Effector memory CD8-positive, alpha-beta T cell (primary cell): ENCODE measurements at regions not wholly inside any gene's neighbourhood (a gene's known extent, or its start where the extent isn't known, plus 50 kb on each side); places are given as distances from the start of the nearest gene placed in this dataset.
"Not testable (repeated sequence)": the region's sequence is repeated elsewhere in the genome, so short reads cannot be mapped to it uniquely, and the experiment has no call there.

ENCODE experiments used
- ATAC-seq: fragments of 150-1000 bp; cut with Tn5 transposase; replicated peaks from 2 replicates; pipeline ENCODE4 v1.10.0; 2021; ENCODE audit warnings: mild to moderate bottlenecking, moderate library complexity
- DNase-seq, 3 experiments: peaks; one replicate each; pipeline ENCODE4 v3.0.0; 2021
- H3K27ac Mint-ChIP-seq, 2 donors: one replicate each; pipeline ENCODE4 v1.8.0; 2022; ENCODE audit warnings: mild to moderate bottlenecking in 2 of 2, mixed read lengths in 2 of 2, moderate library complexity in 2 of 2
- H3K27me3 Mint-ChIP-seq, 2 donors: one replicate each; pipeline ENCODE4 v1.8.0; 2022; ENCODE audit warnings: mixed read lengths in 2 of 2
- H3K36me3 Mint-ChIP-seq: one replicate; pipeline ENCODE4 v1.8.0; 2022; ENCODE audit warnings: mild to moderate bottlenecking, moderate library complexity, mixed read lengths; ENCODE audit not compliant: insufficient read depth
- H3K4me1 Mint-ChIP-seq, 2 donors: one replicate each; pipeline ENCODE4 v1.8.0; 2022; ENCODE audit warnings: low read depth in 2 of 2, mixed read lengths in 2 of 2
- H3K4me3 Mint-ChIP-seq, 2 donors: one replicate each; pipeline ENCODE4 v1.8.0; 2022; ENCODE audit warnings: mild to moderate bottlenecking in 2 of 2, mixed read lengths in 2 of 2, moderate library complexity in 2 of 2
- H3K9me3 Mint-ChIP-seq, 2 donors: one replicate each; pipeline ENCODE4 v1.8.0; 2022; ENCODE audit warnings: mixed read lengths in 2 of 2

DNA sequence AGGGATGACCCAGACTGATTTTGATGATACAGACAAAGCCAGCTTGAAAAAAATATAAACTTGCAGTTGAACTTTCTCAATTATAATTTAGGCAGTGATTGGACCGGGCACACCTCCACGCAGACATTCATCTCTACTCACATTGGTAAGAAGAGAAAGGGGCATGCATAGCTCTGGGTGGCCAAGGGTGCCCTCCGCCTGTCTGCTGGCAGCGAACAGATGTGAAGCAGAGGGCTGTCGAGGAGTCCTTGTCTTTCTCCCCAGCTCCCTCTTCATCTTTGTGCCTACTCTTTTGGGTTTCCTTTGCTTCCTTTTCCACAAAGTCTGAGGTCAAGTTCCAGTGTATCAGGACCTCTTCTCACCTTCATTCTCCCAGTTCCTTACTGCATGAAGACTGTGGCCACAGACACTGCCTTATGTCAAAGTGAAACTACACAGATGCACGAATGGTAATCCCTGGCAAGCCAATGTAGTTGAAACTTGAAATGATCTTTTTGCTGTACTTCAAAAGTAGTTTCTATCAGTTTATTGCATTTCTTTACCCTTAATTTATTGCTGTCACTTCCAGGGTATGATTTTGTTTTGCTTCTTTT is 343.7 kb upstream of the SOX9 start:
- no peaks in the 10 kb centered on the region for H3K27me3 Mint-ChIP-seq
- no peak overlapping the region for H3K4me3 Mint-ChIP-seq
- ATAC-seq (no peak), DNase-seq (no peak)
- no peaks in the 10 kb centered on the region for H3K36me3 Mint-ChIP-seq
- no peak overlapping the region for H3K27ac Mint-ChIP-seq
- H3K9me3 Mint-ChIP-seq: peaks cover 6 to 9% of the 10 kb centered on the region in 2 donors
- H3K4me1 Mint-ChIP-seq: no peaks in the 10 kb centered on the region

DNA sequence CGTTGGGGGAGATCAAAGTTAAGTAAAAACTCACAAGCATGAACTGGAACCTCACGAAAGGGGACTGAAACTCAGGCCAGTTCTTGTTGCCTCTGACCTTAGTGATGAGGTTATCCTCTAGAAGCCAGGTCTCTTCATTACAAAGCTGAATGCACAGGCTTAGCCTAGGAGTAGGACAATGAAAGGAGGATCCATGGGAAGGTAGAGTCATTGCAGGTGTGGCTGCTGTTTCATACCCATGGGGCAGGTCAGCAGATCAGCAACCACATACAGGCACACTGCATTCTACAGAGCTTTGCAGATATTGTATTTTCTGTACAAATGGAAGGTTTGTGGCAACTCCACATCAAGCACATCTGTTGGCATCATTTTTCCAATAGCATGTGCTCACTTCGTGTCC is 341.3 kb upstream of the SOX9 start:
- ATAC-seq: no peak
- H3K4me3 Mint-ChIP-seq: no peak overlapping the region

DNA sequence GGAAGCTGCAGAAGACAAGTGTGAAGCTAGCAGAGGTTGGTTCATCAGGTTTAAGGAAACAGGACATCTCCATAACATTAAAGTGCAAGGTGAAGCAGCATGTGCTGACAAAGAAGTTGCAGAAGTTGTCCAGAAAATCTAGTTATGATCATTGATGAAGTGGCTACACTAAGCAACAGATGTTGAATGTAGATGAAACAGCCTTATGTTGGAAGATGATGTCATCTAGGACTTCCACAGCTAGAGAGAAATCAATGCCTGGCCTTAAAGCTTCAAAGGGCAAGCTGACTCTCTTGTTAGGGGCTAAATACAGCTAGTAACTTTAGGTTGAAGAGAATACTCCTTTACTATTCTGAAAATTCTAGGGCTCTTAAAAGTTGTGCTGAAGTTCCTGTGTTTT is 340.2 kb upstream of the SOX9 start:
- DNase-seq (no peak), ATAC-seq (no peak)
- Mint-ChIP-seq H3K27me3 (no peaks in the 10 kb centered on the region), H3K36me3 (no peaks in the 10 kb centered on the region), H3K27ac (no peak overlapping the region), H3K4me3 (no peak overlapping the region), H3K9me3 (peaks cover 0 to 6% of the 10 kb centered on the region in 2 donors), H3K4me1 (no peaks in the 10 kb centered on the region)

More for the DNA sequence above, 341.3 kb upstream of the SOX9 start:
- no peaks in the 10 kb centered on the region for H3K4me1 Mint-ChIP-seq
- no peak overlapping the region for H3K27ac Mint-ChIP-seq
- no peaks in the 10 kb centered on the region for H3K27me3 Mint-ChIP-seq
- H3K9me3 Mint-ChIP-seq: peaks cover 0 to 6% of the 10 kb centered on the region in 2 donors
- no peaks in the 10 kb centered on the region for H3K36me3 Mint-ChIP-seq
- no peak for DNase-seq

DNA sequence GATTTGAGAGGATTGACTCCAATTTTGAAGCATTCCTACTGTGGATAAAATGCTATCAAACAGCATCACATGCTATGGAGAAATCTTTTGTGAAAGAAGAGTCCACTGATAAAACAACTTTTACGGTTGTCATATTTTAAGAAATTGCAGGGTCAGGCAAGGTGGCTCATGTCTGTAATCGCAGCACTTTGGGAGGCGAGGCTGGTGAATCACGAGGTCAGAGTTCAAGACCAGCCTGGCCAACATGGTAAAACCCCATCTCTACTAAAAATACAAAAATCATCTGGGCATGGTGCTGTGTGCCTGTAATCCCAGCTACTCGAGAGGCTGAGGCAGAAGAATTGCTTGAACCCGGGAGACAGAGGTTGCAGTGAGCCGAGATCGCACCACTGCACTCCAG is 338.8 kb upstream of the SOX9 start:
- not testable (repeated sequence) for DNase-seq, H3K4me3 Mint-ChIP-seq, H3K4me1 Mint-ChIP-seq, H3K9me3 Mint-ChIP-seq, H3K27ac Mint-ChIP-seq, H3K36me3 Mint-ChIP-seq, H3K27me3 Mint-ChIP-seq, ATAC-seq

DNA sequence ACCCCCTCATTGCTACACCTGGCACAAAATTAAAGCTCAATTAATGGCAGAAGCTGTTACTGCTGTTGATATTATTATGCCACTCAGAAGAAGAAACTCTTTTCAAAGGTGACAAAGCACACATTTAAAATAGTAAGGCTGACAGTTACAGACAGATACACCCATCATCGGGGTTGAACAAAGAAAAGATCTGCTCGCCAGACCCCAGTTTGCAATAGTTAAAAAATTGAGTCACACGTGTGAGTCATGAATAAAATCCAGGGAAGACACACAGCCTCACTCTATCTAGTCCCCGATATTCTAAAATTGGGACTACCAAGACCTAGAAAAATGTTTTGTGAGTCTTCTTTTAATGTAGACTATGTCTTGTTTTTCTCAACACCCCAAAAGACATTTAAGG is 330.0 kb upstream of the SOX9 start:
- no peak overlapping the region for H3K4me3 Mint-ChIP-seq
- DNase-seq: no peak
- no peak for ATAC-seq
- H3K4me1 Mint-ChIP-seq: no peaks in the 10 kb centered on the region
- peaks cover 4 to 10% of the 10 kb centered on the region in 2 donors for H3K9me3 Mint-ChIP-seq
- no peaks in the 10 kb centered on the region for H3K27me3 Mint-ChIP-seq
- H3K36me3 Mint-ChIP-seq: no peaks in the 10 kb centered on the region
- no peak overlapping the region for H3K27ac Mint-ChIP-seq

DNA sequence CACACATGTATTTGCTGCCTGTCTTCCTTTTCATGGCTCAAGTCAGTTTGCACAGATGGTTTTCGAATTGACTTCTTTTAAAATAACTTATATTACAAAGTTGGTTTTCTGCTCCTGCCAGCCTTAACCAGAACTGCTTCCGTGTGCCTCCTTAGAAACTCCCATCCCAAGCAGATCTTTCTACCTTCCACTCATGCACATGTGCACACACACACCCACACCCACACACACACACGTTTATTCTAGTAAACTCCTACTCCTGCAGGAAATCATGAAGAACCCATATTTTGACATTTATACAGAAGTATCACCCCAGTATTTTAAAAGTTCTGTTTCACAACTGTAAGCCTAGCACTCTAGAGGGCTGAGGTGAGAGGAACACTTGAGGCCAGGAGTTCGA is 329.5 kb upstream of the SOX9 start:
- no peak for ATAC-seq

DNA sequence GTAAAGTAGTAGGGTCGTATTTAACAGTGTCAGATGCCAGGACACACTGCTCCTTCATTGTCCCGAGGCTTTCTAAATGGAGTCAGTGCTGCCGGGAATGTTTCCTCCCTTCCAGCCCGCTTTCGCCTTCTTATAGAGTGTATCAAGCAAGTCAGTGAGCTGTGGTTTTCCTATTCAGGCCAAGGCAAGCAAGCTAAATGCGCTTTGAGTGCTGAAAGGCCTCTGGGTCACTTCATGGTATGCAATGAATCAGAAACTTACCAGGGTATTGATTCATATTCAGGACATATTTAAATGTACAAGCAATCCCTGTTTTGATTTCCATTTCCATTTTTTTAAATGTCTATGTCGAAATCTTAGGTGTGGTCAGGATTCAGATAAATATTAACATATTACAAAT is 327.9 kb upstream of the SOX9 start:
- ATAC-seq (no peak), DNase-seq (no peak)
- no peaks in the 10 kb centered on the region for H3K4me1 Mint-ChIP-seq
- H3K27ac Mint-ChIP-seq: no peak overlapping the region
- no peaks in the 10 kb centered on the region for H3K27me3 Mint-ChIP-seq
- peaks cover 3 to 12% of the 10 kb centered on the region in 2 donors for H3K9me3 Mint-ChIP-seq
- no peak overlapping the region for H3K4me3 Mint-ChIP-seq
- no peaks in the 10 kb centered on the region for H3K36me3 Mint-ChIP-seq

More for the DNA sequence above, 329.5 kb upstream of the SOX9 start:
- H3K4me1 Mint-ChIP-seq: no peaks in the 10 kb centered on the region
- no peak for DNase-seq
- no peaks in the 10 kb centered on the region for H3K27me3 Mint-ChIP-seq
- no peak overlapping the region for H3K27ac Mint-ChIP-seq
- H3K9me3 Mint-ChIP-seq: peaks cover 5 to 13% of the 10 kb centered on the region in 2 donors
- H3K36me3 Mint-ChIP-seq: no peaks in the 10 kb centered on the region
- no peak overlapping the region for H3K4me3 Mint-ChIP-seq

DNA sequence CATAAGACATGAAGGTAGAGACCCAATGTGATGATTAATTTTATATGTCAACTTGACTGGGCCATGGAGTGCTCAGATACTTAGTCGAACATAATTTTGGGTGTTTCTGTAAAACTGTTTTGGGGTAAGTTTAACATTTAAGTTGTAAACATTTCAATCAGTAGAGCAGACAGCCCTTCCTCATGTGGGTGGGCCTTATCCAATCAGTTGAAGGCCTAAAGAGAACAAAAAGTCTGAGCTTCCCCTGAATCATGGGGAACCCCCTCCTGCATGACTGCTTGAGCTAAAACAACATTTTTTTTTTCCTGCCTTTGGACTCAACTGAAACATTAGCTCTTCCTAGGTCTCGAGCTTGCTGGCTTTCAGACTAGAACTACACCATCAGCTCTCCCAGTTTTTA is 327.3 kb upstream of the SOX9 start:
- ATAC-seq: no peak
- no peak for DNase-seq
- H3K4me3 Mint-ChIP-seq: no peak overlapping the region
- no peaks in the 10 kb centered on the region for H3K36me3 Mint-ChIP-seq
- H3K9me3 Mint-ChIP-seq: peaks cover 3 to 7% of the 10 kb centered on the region in 2 donors
- H3K27me3 Mint-ChIP-seq: no peaks in the 10 kb centered on the region
- no peaks in the 10 kb centered on the region for H3K4me1 Mint-ChIP-seq
- no peak overlapping the region for H3K27ac Mint-ChIP-seq

DNA sequence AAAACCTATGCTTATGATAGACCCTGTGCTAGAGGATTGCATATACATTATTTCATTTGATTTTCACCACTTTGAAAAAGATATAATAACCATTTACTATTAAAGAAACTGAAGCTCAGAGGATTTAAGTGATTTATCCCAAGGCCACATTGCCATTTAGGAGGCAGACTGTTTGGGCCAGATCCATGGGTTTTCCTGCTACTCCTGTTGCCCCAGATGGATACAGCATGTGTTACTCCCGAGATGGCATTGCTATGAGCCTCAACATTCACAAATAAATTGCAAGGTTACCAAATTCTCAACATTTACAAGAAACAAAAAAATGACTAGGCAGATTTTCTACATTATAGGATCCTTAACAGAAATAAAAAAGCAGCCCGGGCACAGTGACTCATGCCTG is 322.1 kb upstream of the SOX9 start:
- H3K27me3 Mint-ChIP-seq: no peaks in the 10 kb centered on the region
- no peak for DNase-seq
- H3K36me3 Mint-ChIP-seq: no peaks in the 10 kb centered on the region
- H3K4me3 Mint-ChIP-seq: no peak overlapping the region
- H3K4me1 Mint-ChIP-seq: no peaks in the 10 kb centered on the region
- no peak overlapping the region for H3K27ac Mint-ChIP-seq
- ATAC-seq: no peak
- H3K9me3 Mint-ChIP-seq: peaks cover 7 to 8% of the 10 kb centered on the region in 2 donors

DNA sequence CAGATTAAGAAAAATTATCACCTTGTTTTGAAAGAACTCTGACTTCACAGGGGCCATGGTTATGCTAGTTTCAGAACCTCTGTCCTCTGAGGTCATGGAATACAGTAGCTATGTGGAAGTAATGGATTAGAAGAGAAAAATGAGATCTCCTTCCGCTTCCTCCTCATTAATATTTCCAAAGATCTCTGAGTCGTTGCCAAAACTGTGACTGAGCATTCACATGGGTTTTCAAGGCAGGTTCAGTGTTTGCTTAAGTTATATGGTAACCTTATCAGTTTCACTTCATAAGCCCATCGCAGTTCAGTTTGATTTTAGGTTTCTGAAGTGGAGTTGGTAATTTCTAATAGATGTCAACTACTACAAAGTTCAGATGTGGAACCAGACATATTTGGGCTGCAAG is 321.2 kb upstream of the SOX9 start:
- DNase-seq (no peak), ATAC-seq (no peak)
- Mint-ChIP-seq H3K27ac (no peak overlapping the region), H3K27me3 (no peaks in the 10 kb centered on the region), H3K9me3 (peaks cover 7 to 8% of the 10 kb centered on the region in 2 donors), H3K4me1 (no peaks in the 10 kb centered on the region), H3K4me3 (no peak overlapping the region), H3K36me3 (no peaks in the 10 kb centered on the region)

DNA sequence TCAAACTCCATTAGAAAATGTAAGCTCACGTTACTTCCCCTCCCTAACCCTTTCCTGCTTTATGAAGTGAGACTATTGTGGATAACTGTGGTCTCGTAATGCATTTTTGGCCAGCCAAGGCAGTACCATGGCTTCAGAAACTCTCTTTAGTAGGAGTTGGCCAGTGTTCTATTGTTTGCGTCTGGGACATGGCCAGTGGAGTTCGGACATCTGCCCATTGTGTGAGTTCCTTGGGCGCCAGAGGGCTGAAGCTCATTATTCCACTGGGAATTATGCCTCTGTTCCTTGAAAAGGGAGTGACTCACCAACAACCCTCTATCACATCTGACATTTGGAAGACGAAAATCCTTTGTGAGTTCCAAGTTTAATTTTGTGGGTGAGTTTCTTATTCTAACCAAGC is 319.5 kb upstream of the SOX9 start:
- ATAC-seq (no peak), DNase-seq (no peak)

DNA sequence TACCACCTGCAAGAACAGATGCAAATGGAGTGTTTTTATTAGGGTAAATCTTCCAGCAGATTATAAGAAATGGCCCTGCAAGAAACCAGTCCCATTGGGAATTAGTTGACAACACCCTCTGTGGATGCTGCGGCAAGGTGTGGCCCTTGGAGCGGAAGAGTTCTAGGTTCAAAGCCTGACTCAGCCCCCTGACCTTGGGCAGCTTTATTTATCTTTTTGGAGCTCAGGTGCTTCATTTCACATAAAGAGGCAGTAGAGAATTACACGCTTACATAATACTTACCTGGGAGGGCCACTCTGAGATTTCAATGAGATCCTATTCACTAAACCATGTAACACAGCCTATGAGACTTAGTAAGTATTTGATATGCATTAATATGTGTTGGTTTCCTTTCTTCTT is 318.2 kb upstream of the SOX9 start:
- DNase-seq (no peak), ATAC-seq (no peak)
- no peaks in the 10 kb centered on the region for H3K36me3 Mint-ChIP-seq
- peaks cover 5 to 9% of the 10 kb centered on the region in 2 donors for H3K9me3 Mint-ChIP-seq
- H3K27ac Mint-ChIP-seq: no peak overlapping the region
- H3K27me3 Mint-ChIP-seq: no peaks in the 10 kb centered on the region
- H3K4me1 Mint-ChIP-seq: no peaks in the 10 kb centered on the region
- H3K4me3 Mint-ChIP-seq: no peak overlapping the region

More for the DNA sequence above, 319.5 kb upstream of the SOX9 start:
- no peaks in the 10 kb centered on the region for H3K36me3 Mint-ChIP-seq
- no peak overlapping the region for H3K27ac Mint-ChIP-seq
- no peaks in the 10 kb centered on the region for H3K27me3 Mint-ChIP-seq
- H3K4me3 Mint-ChIP-seq: no peak overlapping the region
- H3K4me1 Mint-ChIP-seq: no peaks in the 10 kb centered on the region
- H3K9me3 Mint-ChIP-seq: peaks cover 4 to 7% of the 10 kb centered on the region in 2 donors

DNA sequence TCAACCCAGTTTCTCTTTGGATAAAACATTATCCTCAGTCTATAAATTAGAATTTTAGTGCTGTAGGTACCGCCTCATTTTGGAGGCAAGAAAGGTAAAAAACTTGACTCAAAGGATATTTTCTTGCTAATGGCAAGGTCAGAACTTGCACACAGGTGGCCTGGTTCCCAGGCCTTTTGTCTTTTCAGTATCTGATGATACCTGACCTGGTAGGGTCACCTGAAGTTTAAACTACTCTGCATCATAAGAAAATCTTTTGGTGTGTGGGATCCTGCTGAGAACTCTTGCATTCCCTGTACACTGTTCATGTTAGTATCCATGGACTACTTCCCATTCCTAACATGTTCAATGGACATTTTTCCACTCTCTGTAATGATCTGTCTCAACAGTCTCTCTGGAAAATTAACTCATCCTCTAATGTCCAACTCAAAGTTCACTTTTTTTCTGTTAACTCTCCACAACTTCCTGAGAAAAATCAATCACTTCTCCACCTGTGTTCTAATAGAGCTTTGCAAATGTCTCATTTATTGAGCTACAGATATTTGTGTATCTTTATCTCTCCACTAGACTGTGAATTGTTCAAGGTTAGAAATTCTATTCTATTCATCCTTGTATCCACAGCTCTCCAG is 317.1 kb upstream of the SOX9 start:
- no peak for ATAC-seq
- Mint-ChIP-seq H3K4me3 (no peak overlapping the region), H3K27ac (no peak overlapping the region), H3K4me1 (no peaks in the 10 kb centered on the region), H3K36me3 (no peaks in the 10 kb centered on the region), H3K9me3 (peaks cover 8% of the 10 kb centered on the region in 2 donors), H3K27me3 (no peaks in the 10 kb centered on the region)
- no peak for DNase-seq

DNA sequence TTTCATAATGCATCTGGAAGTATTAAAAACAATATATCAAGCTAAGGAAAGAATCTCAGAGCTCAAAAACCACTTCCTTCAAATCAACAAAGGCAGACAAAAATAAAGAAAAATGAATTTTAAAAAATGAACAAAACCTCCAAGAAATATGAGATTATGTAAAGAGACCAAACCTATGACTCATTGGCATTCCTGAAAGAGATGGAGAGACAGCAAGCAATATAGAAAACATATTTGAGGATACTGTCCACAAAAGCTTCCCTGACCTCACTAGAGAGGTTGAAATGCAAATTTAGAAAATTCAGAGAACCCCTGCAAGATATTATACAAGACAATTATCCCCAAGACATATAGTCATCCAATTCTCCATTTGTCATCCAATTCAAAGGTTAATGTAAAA is 311.3 kb upstream of the SOX9 start:
- no peak overlapping the region for H3K27ac Mint-ChIP-seq
- no peak overlapping the region for H3K4me3 Mint-ChIP-seq
- ATAC-seq (no peak), DNase-seq (no peak)
- no peaks in the 10 kb centered on the region for H3K36me3 Mint-ChIP-seq
- H3K4me1 Mint-ChIP-seq: no peaks in the 10 kb centered on the region
- H3K27me3 Mint-ChIP-seq: no peaks in the 10 kb centered on the region
- peaks cover 6 to 8% of the 10 kb centered on the region in 2 donors for H3K9me3 Mint-ChIP-seq
